ENCODE measurements at regions not wholly inside any gene's neighbourhood (a gene's known extent, or its start where the extent isn't known, plus 50 kb on each side); places are given as distances from the start of the nearest gene placed in this dataset.

DNA sequence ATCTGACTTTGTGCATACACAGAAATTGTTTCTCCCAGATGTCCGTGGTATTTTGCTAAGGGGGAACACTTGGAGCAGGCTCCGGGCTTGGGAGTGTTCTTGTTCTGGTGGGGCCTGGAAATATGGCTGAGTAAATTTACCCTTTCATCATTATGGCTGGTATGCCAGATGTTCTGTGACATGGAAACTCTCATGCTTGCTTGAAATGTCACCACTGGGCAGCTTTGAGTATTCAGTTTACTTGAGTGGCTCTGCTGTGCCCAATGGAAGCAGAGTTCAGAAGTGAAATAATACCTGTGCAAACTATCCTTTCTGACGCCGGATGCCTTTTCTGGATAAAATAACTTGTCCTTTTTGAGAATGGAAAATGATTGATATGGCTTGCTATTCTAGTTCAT, 283.6 kb upstream of the TPM1 start:
- ChIA-PET CTCF (interaction anchor here (7.5 kb wide), 1 partner anchor 16 kb away, joined by 52 read pairs; no protein-coding TSS in a partner anchor), POLR2A (interaction anchor here (0.6 to 0.9 kb wide), 2 partner anchors 140 to 283 kb away, joined by 3 to 4 read pairs; partner anchors contain the start of gene TPM1)
- TF ChIP-seq, protein P1, sequence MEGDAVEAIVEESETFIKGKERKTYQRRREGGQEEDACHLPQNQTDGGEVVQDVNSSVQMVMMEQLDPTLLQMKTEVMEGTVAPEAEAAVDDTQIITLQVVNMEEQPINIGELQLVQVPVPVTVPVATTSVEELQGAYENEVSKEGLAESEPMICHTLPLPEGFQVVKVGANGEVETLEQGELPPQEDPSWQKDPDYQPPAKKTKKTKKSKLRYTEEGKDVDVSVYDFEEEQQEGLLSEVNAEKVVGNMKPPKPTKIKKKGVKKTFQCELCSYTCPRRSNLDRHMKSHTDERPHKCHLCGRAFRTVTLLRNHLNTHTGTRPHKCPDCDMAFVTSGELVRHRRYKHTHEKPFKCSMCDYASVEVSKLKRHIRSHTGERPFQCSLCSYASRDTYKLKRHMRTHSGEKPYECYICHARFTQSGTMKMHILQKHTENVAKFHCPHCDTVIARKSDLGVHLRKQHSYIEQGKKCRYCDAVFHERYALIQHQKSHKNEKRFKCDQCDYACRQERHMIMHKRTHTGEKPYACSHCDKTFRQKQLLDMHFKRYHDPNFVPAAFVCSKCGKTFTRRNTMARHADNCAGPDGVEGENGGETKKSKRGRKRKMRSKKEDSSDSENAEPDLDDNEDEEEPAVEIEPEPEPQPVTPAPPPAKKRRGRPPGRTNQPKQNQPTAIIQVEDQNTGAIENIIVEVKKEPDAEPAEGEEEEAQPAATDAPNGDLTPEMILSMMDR (IDR thresholded peaks at IDR 0.05; ENCODE audit: low read depth, low read length), result no peak
- no peak for DNase-seq (ENCODE audit: low read depth, low spot score)
- Histone ChIP-seq H3K9me3 (ENCODE audit: control insufficient read depth, insufficient read depth, low read length) (no peaks in the 10 kb centered on the region), H3K27ac (ENCODE audit: low read depth, low read length) (peak overlapping the region; percentile 81), H3K27me3 (ENCODE audit: control insufficient read depth, insufficient read depth, low read length) (no peaks in the 10 kb centered on the region), H3K4me3 (ENCODE audit: low read depth, low read length) (no peak overlapping the region)

DNA sequence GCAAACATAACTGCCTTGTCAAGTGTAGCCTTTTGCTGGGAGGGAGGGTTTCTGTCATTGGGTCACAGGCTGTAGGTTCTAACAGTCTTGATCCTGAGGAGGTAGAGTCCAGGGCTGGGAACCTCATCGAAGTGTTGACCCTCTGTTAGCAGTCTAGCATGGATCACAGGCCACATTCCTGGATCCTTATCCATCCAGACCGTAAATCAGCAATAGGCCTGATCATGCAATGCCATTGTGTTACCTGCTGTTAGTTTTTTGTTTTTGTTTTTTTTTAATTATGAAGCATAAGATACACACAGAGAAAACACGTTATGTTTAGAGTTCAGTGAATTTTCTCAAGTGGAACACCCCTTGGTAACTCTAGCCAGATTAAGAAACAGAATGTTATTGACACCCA, 282.0 kb upstream of the TPM1 start:
- Histone ChIP-seq H3K27ac (ENCODE audit: low read depth, low read length) (no peak overlapping the region), H3K27me3 (ENCODE audit: control insufficient read depth, insufficient read depth, low read length) (no peaks in the 10 kb centered on the region), H3K4me3 (ENCODE audit: low read depth, low read length) (no peak overlapping the region), H3K9me3 (ENCODE audit: control insufficient read depth, insufficient read depth, low read length) (no peaks in the 10 kb centered on the region)
- no peak for DNase-seq (ENCODE audit: low read depth, low spot score)
- ChIA-PET CTCF (no interaction called here), POLR2A (no interaction called here)
- TF ChIP-seq, protein P1 (IDR thresholded peaks at IDR 0.05; ENCODE audit: low read depth, low read length), result no peak

DNA sequence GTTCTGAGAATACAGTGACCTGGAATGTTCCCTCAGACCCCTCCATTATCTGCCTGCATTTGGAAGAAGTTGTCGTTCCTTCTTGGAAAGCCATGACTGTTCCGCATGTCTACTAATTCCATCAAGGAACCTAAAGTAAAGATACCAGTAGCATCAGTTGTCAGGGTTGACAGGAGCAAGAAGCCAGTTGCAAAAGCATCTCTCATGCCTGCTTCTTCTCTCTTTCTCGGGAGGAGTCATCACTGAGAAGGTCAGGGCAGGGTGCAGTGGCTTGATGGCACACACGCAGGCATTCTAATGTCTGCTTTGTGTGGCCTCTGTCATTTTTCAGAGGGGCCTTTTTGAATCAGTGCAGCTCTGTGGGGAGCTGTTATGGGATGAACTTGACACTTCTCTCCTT, 276.6 kb upstream of the TPM1 start:
- Histone ChIP-seq H3K27me3 (ENCODE audit: control insufficient read depth, insufficient read depth, low read length) (no peaks in the 10 kb centered on the region), H3K9me3 (ENCODE audit: control insufficient read depth, insufficient read depth, low read length) (no peaks in the 10 kb centered on the region), H3K27ac (ENCODE audit: low read depth, low read length) (no peak overlapping the region), H3K4me3 (ENCODE audit: low read depth, low read length) (no peak overlapping the region)
- DNase-seq (ENCODE audit: low read depth, low spot score), result no peak
- POLR2A ChIA-PET, result no interaction called here
- TF ChIP-seq, protein P1 (IDR thresholded peaks at IDR 0.05; ENCODE audit: low read depth, low read length), result no peak
- CTCF ChIA-PET, result no interaction called here

DNA sequence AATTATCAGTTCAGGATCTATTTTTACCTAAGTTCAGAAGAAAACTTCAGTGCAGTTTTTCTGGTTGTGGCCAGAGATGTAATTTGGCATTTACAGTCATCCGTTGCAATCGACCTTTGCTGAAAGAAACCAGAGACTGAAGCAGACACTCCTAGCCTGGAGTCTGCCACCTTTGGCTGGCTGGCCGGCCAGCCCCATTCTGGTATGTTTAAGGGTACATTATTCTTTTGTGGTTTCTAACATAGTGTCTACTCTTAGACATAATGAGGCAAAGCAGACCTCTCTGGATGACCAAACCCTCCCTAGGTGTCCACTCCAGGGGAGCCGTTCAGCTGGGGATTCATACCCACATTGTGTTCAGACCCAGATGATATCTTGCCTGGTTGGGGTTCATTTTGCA, 275.9 kb upstream of the TPM1 start:
- no peaks in the 10 kb centered on the region for H3K27me3 ChIP-seq (ENCODE audit: control insufficient read depth, insufficient read depth, low read length)
- CTCF ChIA-PET, result interaction anchor here (1.2 kb wide), 1 partner anchor 16 kb away, joined by 3 read pairs; no protein-coding TSS in a partner anchor
- POLR2A ChIA-PET, result no interaction called here
- H3K4me3 ChIP-seq (ENCODE audit: low read depth, low read length), result no peak overlapping the region
- no peak for DNase-seq (ENCODE audit: low read depth, low spot score)
- no peak overlapping the region for H3K27ac ChIP-seq (ENCODE audit: low read depth, low read length)
- TF ChIP-seq, protein P1 (IDR thresholded peaks at IDR 0.05; ENCODE audit: low read depth, low read length), result no peak
- no peaks in the 10 kb centered on the region for H3K9me3 ChIP-seq (ENCODE audit: control insufficient read depth, insufficient read depth, low read length)

DNA sequence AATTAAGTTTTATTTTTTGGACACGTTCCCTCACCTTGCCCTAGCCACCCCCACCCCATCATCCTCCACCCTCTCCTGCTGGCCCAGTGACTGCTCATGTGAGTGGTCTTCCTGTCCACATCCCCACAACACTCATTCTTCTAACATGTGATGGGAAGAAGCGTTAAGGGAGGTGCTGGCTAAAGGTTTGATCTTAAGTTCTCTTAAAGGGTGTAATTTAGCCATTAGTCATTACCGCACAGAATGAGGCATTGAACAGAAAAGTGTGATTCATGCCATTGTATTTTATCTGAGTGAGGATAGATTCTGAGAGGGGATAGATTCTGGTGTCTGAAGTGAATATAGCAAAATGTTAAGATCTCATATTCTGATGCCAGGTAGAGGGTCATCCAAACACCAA, 272.9 kb upstream of the TPM1 start:
- Histone ChIP-seq H3K27me3 (ENCODE audit: control insufficient read depth, insufficient read depth, low read length) (no peaks in the 10 kb centered on the region), H3K9me3 (ENCODE audit: control insufficient read depth, insufficient read depth, low read length) (no peaks in the 10 kb centered on the region), H3K4me3 (ENCODE audit: low read depth, low read length) (no peak overlapping the region), H3K27ac (ENCODE audit: low read depth, low read length) (no peak overlapping the region)
- no peak for DNase-seq (ENCODE audit: low read depth, low spot score)
- TF ChIP-seq, protein P1 (IDR thresholded peaks at IDR 0.05; ENCODE audit: low read depth, low read length), result no peak
- ChIA-PET POLR2A (no interaction called here), CTCF (no interaction called here)

All from AG04450 (cell line).